ENCODE measurements at regions not wholly inside any gene's neighbourhood (a gene's known extent, or its start where the extent isn't known, plus 50 kb on each side); places are given as distances from the start of the nearest gene placed in this dataset.

DNA sequence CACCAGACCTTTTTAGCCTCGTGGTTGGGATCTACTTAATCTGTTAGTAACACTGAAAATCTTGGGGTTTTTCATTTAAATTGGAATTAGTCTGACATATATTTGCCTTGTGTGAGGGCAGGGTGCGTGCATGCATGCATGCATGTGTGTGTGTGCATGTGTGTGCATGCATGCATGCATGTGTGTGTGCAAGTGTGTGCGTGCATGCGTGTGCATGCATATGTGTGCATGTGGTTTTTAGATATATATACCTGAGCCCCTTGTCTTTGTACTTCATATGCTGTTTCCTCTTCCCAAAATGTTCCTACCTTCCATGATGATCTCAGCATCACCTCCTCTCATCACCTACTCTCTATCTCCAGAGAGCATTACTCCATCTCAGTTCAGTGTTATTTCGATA lies 66.3 kb upstream of the BCL11B start:
- CTCF ChIA-PET: interaction anchor here (1.6 kb wide), 1 partner anchor 51 kb away, joined by 4 read pairs; no protein-coding TSS in a partner anchor
- RAD21 ChIA-PET (ENCODE audit: unreplicated experiment): no interaction called here
- Histone ChIP-seq H3K9me3 (replicated peaks; ENCODE audit: control insufficient read depth, insufficient read depth, low read length) (no peaks in the 10 kb centered on the region), H4K20me1 (ENCODE audit: control insufficient read depth, insufficient read depth) (no peaks in the 10 kb centered on the region), H3K27me3 (replicated peaks in 1 of 2; ENCODE audit: control insufficient read depth in 2 of 2, insufficient read depth in 2 of 2, low read length in 1 of 2) (no peaks in the 10 kb centered on the region; a peak in 1 of 4 replicates), H3K4me1 (ENCODE audit: control insufficient read depth, insufficient read depth, low read length) (no peaks in the 10 kb centered on the region), H3K79me2 (ENCODE audit: control insufficient read depth, insufficient read depth, low read length) (no peaks in the 10 kb centered on the region), H3K4me3 (no peak overlapping the region), H3K27ac (ENCODE audit: control insufficient read depth, insufficient read depth) (no peak overlapping the region), H3K9ac (ENCODE audit: control insufficient read depth, insufficient read depth, low read length) (no peak overlapping the region), H2AFZ (ENCODE audit: control insufficient read depth, low read depth, low read length) (no peak overlapping the region), H3K4me2 (ENCODE audit: control insufficient read depth, insufficient read depth) (no peak overlapping the region), H3K36me3 (ENCODE audit: control insufficient read depth in 2 of 2, insufficient read depth in 2 of 2, low read length in 1 of 2) (no peaks in the 10 kb centered on the region)
- POLR2A ChIA-PET: no interaction called here
- DNase-seq (ENCODE audit: low read depth, low spot score) (no peak), FAIRE-seq (no peak), ATAC-seq (no peak)
- TF ChIP-seq SMARCA5 (IDR thresholded peaks at IDR 0.05) (no peak), BCL3 (IDR thresholded peaks at IDR 0.05; ENCODE audit: borderline replicate concordance, insufficient read depth, low read depth, low read length, poor library complexity, severe bottlenecking) (peak; percentile 50)
- in situ Hi-C loops (cut with MboI) (no loop called here), intact Hi-C loops (cut with micrococcal nuclease; ENCODE audit: unreplicated experiment) (no loop called here)
- 40% methylated on average over 5 of the region's 5 CpGs for WGBS (ENCODE audit: insufficient coverage, insufficient replicate concordance, low lambda C conversion rate, missing lambda C conversion rate)
- SMC1A ChIA-PET (ENCODE audit: uncharacterized antibody, unreplicated experiment): no interaction called here
- no TSS peak for BruUV-seq (replicated peaks)

GRCh38 chr14:99333841-99334635 lies 62.0 kb upstream of the BCL11B start:
- Histone ChIP-seq H2AFZ (ENCODE audit: control insufficient read depth, low read depth, low read length) (no peak overlapping the region), H3K27me3 (replicated peaks in 1 of 2; ENCODE audit: control insufficient read depth in 2 of 2, insufficient read depth in 2 of 2, low read length in 1 of 2) (no peaks in the 10 kb centered on the region; a peak in 1 of 4 replicates), H3K4me1 (ENCODE audit: control insufficient read depth, insufficient read depth, low read length) (no peaks in the 10 kb centered on the region), H3K9me3 (replicated peaks; ENCODE audit: control insufficient read depth, insufficient read depth, low read length) (no peaks in the 10 kb centered on the region; the same call in 2 of the 3 replicates), H3K9ac (ENCODE audit: control insufficient read depth, insufficient read depth, low read length) (no peak overlapping the region), H3K36me3 (ENCODE audit: control insufficient read depth in 2 of 2, insufficient read depth in 2 of 2, low read length in 1 of 2) (no peaks in the 10 kb centered on the region), H4K20me1 (ENCODE audit: control insufficient read depth, insufficient read depth) (no peaks in the 10 kb centered on the region), H3K4me3 (no peak overlapping the region), H3K27ac (ENCODE audit: control insufficient read depth, insufficient read depth) (no peak overlapping the region), H3K79me2 (ENCODE audit: control insufficient read depth, insufficient read depth, low read length) (no peaks in the 10 kb centered on the region), H3K4me2 (ENCODE audit: control insufficient read depth, insufficient read depth) (no peak overlapping the region)
- DNase-seq (ENCODE audit: low read depth, low spot score) (no peak), ATAC-seq (no peak), FAIRE-seq (no peak)
- ChIA-PET POLR2A (no interaction called here), CTCF (interaction anchor here (1.1 to 1.7 kb wide), 2 partner anchors 14 to 81 kb away, joined by 4 read pairs; no protein-coding TSS in a partner anchor), RAD21 (ENCODE audit: unreplicated experiment) (no interaction called here), SMC1A (ENCODE audit: uncharacterized antibody, unreplicated experiment) (interaction anchor here (1.1 kb wide), 1 partner anchor 82 kb away, joined by 3 read pairs; no protein-coding TSS in a partner anchor)
- intact Hi-C loops (cut with micrococcal nuclease; ENCODE audit: unreplicated experiment): no loop called here
- 52% methylated on average over 21 of the region's 21 CpGs for WGBS (ENCODE audit: insufficient coverage, insufficient replicate concordance, low lambda C conversion rate, missing lambda C conversion rate)
- BruUV-seq (replicated peaks): no TSS peak
- in situ Hi-C loops (cut with MboI): no loop called here
- TF ChIP-seq CHD1 (IDR thresholded peaks at IDR 0.05; ENCODE audit: low read depth, low read length) (no peak), BMI1 (IDR thresholded peaks at IDR 0.05; ENCODE audit: borderline replicate concordance) (no peak), KAT2A (conservative IDR thresholded peaks at IDR 0.05; ENCODE audit: control insufficient read depth, low read depth, low read length) (no peak), RELA (IDR thresholded peaks at IDR 0.05; ENCODE audit: borderline replicate concordance, partially characterized antibody) (no peak), EGR1 (IDR thresholded peaks at IDR 0.05; ENCODE audit: borderline replicate concordance in 1 of 2, low read depth in 2 of 2, low read length in 2 of 2) (no peak), SIX5 (IDR thresholded peaks at IDR 0.05; ENCODE audit: low read depth, low read length, severe bottlenecking) (no peak), WRNIP1 (IDR thresholded peaks at IDR 0.05; ENCODE audit: borderline replicate concordance, low read depth, low read length) (no peak), MEF2A (IDR thresholded peaks at IDR 0.05; ENCODE audit: insufficient read depth, low read depth, low read length) (no peak), RAD21 (IDR thresholded peaks at IDR 0.05; ENCODE audit: insufficient read depth, low read depth, low read length) (no peak), PKNOX1 (IDR thresholded peaks at IDR 0.05) (no peak)
- TF ChIP-seq, protein P1, sequence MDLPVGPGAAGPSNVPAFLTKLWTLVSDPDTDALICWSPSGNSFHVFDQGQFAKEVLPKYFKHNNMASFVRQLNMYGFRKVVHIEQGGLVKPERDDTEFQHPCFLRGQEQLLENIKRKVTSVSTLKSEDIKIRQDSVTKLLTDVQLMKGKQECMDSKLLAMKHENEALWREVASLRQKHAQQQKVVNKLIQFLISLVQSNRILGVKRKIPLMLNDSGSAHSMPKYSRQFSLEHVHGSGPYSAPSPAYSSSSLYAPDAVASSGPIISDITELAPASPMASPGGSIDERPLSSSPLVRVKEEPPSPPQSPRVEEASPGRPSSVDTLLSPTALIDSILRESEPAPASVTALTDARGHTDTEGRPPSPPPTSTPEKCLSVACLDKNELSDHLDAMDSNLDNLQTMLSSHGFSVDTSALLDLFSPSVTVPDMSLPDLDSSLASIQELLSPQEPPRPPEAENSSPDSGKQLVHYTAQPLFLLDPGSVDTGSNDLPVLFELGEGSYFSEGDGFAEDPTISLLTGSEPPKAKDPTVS (IDR thresholded peaks at IDR 0.05; ENCODE audit: low read depth, low read length): no peak
